SU-DHL-6 (cell line): ENCODE measurements at regions not wholly inside any gene's neighbourhood (a gene's known extent, or its start where the extent isn't known, plus 50 kb on each side); places are given as distances from the start of the nearest gene placed in this dataset.

Source experiments
- H2AFZ ChIP-seq: fragments of 200-600 bp; sonication (generic); 2 replicates; pipeline ENCODE4 v1.6.1; 2014; ENCODE audit warnings: low read depth, mild to moderate bottlenecking, moderate library complexity, mixed read lengths, antibody characterized with exemption, low read length; ENCODE audit not compliant: severe bottlenecking
- H3F3A ChIP-seq: fragments of 200-600 bp; shearing (Covaris generic); 2 replicates; pipeline ENCODE4 v1.6.0; 2016; ENCODE audit warnings: antibody characterized with exemption, mild to moderate bottlenecking; ENCODE audit not compliant: insufficient read depth
- H3K27ac ChIP-seq: fragments of 200-600 bp; sonication (generic); 2 replicates; pipeline ENCODE4 v1.5.1; 2016; ENCODE audit warnings: low read depth, mild to moderate bottlenecking, low read length, moderate library complexity, mixed read lengths
- H3K27me3 ChIP-seq: fragments of 200-600 bp; sonication (generic), shearing (Covaris generic); 2 replicates; pipeline ENCODE4 v1.6.0; 2014; ENCODE audit warnings: mild to moderate bottlenecking, low read length
- H3K36me3 ChIP-seq: fragments of 200-600 bp; sonication (generic); 2 replicates; pipeline ENCODE4 v1.6.1; 2014; ENCODE audit warnings: mild to moderate bottlenecking, low read length, mixed read lengths
- H3K4me2 ChIP-seq: fragments of 300-600, 200-600 bp; shearing (Covaris generic), sonication (generic); 2 replicates; pipeline ENCODE4 v1.6.0; 2014; ENCODE audit warnings: low read length, low read depth, mild to moderate bottlenecking; ENCODE audit not compliant: poor library complexity, severe bottlenecking
- H3K4me3 ChIP-seq: fragments of 200-600 bp; sonication (generic); 2 replicates; pipeline ENCODE4 v1.5.1; 2014; ENCODE audit warnings: antibody characterized with exemption, low read length, mild to moderate bottlenecking, mixed read lengths; ENCODE audit not compliant: insufficient read depth, poor library complexity, severe bottlenecking
- H3K79me2 ChIP-seq: fragments of 200-600 bp; sonication (generic); 2 replicates; pipeline ENCODE4 v1.6.1; 2014; ENCODE audit warnings: mild to moderate bottlenecking, low read length, moderate library complexity; ENCODE audit not compliant: insufficient read depth
- H3K9ac ChIP-seq: fragments of 200-600 bp; sonication (generic); 2 replicates; pipeline ENCODE4 v1.7.0; 2014; ENCODE audit warnings: mild to moderate bottlenecking, low read length
- H3K9me2 ChIP-seq: fragments of 200-600 bp; sonication (generic); replicated peaks from 2 replicates; pipeline ENCODE4 v1.6.1; 2014; ENCODE audit warnings: low read length; ENCODE audit not compliant: insufficient read depth
- H3K9me3 ChIP-seq: fragments of 200-600 bp; sonication (generic); 2 replicates; pipeline ENCODE4 v1.6.1; 2014; ENCODE audit warnings: low read length, mixed read lengths; ENCODE audit not compliant: insufficient read depth
- H4K20me1 ChIP-seq: fragments of 200-600 bp; sonication (generic); 2 replicates; pipeline ENCODE4 v1.6.1; 2014; ENCODE audit warnings: low read depth, mild to moderate bottlenecking, antibody characterized with exemption, low read length, moderate library complexity, mixed read lengths
- CTCF ChIP-seq: fragments of 200-600 bp; sonication (generic); IDR thresholded peaks from one replicate; pipeline ENCODE4 v1.5.1; 2017; ENCODE audit warnings: antibody characterized with exemption, mild to moderate bottlenecking, low read length, moderate library complexity; ENCODE audit not compliant: insufficient read depth, poor library complexity, severe bottlenecking
- EZH2phosphoT487 ChIP-seq: fragments of 200-600 bp; sonication (generic), shearing (Covaris generic); conservative IDR thresholded peaks from 2 replicates; pipeline ENCODE4 v1.6.1; 2018; ENCODE audit warnings: mild to moderate bottlenecking, antibody characterized with exemption, low read length, moderate library complexity, mixed read lengths

GRCh38 chr9:126561582-126561981 is 52.1 kb upstream of the LMX1B start:
- H2AFZ ChIP-seq = no peak overlapping the region
- H3K9me2 ChIP-seq = no peaks in the 10 kb centered on the region
- no peak overlapping the region for H3K27ac ChIP-seq
- no peak overlapping the region for H3K4me2 ChIP-seq
- no peaks in the 10 kb centered on the region for H3F3A ChIP-seq
- H4K20me1 ChIP-seq = no peaks in the 10 kb centered on the region
- TF ChIP-seq CTCF = no peak
- TF ChIP-seq EZH2phosphoT487 = no peak
- no peak overlapping the region for H3K9ac ChIP-seq
- no peak overlapping the region for H3K4me3 ChIP-seq
- no peaks in the 10 kb centered on the region for H3K27me3 ChIP-seq
- H3K79me2 ChIP-seq = no peaks in the 10 kb centered on the region
- H3K9me3 ChIP-seq = no peaks in the 10 kb centered on the region
- H3K36me3 ChIP-seq = no peaks in the 10 kb centered on the region

- Histone ChIP-seq H4K20me1 (no peaks in the 10 kb centered on the region), H3K4me2 (no peak overlapping the region), H3K27ac (no peak overlapping the region), H3K79me2 (no peaks in the 10 kb centered on the region), H3K9me2 (no peaks in the 10 kb centered on the region), H2AFZ (no peak overlapping the region), H3F3A (no peaks in the 10 kb centered on the region), H3K9me3 (no peaks in the 10 kb centered on the region), H3K9ac (no peak overlapping the region), H3K36me3 (no peaks in the 10 kb centered on the region), H3K27me3 (no peaks in the 10 kb centered on the region), H3K4me3 (no peak overlapping the region)
- TF ChIP-seq EZH2phosphoT487 (no peak), CTCF (no peak)
Observed at GRCh38 chr9:126563556-126563955, 50.2 kb upstream of the LMX1B start.
